ENCODE measurements at regions not wholly inside any gene's neighbourhood (a gene's known extent, or its start where the extent isn't known, plus 50 kb on each side); places are given as distances from the start of the nearest gene placed in this dataset.
"Not testable (repeated sequence)": the region's sequence is repeated elsewhere in the genome, so short reads cannot be mapped to it uniquely, and the experiment has no call there.

GRCh38 chr12:90695415-90695814 is 259.6 kb downstream of the CCER1 start:
- Mint-ChIP-seq H3K4me1 (no peaks in the 10 kb centered on the region), H3K9me3 (no peaks in the 10 kb centered on the region), H3K36me3 (ENCODE audit: low read depth) (no peaks in the 10 kb centered on the region), H3K27me3 (ENCODE audit: low read depth, poor library complexity) (no peaks in the 10 kb centered on the region), H3K4me3 (no peak overlapping the region), H3K27ac (no peak overlapping the region)
- TF ChIP-seq, protein P1, sequence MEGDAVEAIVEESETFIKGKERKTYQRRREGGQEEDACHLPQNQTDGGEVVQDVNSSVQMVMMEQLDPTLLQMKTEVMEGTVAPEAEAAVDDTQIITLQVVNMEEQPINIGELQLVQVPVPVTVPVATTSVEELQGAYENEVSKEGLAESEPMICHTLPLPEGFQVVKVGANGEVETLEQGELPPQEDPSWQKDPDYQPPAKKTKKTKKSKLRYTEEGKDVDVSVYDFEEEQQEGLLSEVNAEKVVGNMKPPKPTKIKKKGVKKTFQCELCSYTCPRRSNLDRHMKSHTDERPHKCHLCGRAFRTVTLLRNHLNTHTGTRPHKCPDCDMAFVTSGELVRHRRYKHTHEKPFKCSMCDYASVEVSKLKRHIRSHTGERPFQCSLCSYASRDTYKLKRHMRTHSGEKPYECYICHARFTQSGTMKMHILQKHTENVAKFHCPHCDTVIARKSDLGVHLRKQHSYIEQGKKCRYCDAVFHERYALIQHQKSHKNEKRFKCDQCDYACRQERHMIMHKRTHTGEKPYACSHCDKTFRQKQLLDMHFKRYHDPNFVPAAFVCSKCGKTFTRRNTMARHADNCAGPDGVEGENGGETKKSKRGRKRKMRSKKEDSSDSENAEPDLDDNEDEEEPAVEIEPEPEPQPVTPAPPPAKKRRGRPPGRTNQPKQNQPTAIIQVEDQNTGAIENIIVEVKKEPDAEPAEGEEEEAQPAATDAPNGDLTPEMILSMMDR (IDR thresholded peaks at IDR 0.05): no peak
- no peak for DNase-seq

GRCh38 chr12:90690120-90690519 is 264.9 kb downstream of the CCER1 start:
- no peaks in the 10 kb centered on the region for H3K36me3 Mint-ChIP-seq (ENCODE audit: low read depth)
- no peaks in the 10 kb centered on the region for H3K4me1 Mint-ChIP-seq
- H3K27me3 Mint-ChIP-seq (ENCODE audit: low read depth, poor library complexity): no peaks in the 10 kb centered on the region
- H3K4me3 Mint-ChIP-seq: no peak overlapping the region
- no peak for DNase-seq
- TF ChIP-seq, protein P1 (IDR thresholded peaks at IDR 0.05): no peak
- no peak overlapping the region for H3K27ac Mint-ChIP-seq
- H3K9me3 Mint-ChIP-seq: peaks cover 7% of the 10 kb centered on the region

- not testable (repeated sequence) for H3K4me1 Mint-ChIP-seq; H3K27ac Mint-ChIP-seq; H3K9me3 Mint-ChIP-seq; DNase-seq; H3K27me3 Mint-ChIP-seq (ENCODE audit: low read depth, poor library complexity); H3K36me3 Mint-ChIP-seq (ENCODE audit: low read depth); H3K4me3 Mint-ChIP-seq
Measured at GRCh38 chr12:90687682-90688081, 267.3 kb downstream of the CCER1 start.

DNA sequence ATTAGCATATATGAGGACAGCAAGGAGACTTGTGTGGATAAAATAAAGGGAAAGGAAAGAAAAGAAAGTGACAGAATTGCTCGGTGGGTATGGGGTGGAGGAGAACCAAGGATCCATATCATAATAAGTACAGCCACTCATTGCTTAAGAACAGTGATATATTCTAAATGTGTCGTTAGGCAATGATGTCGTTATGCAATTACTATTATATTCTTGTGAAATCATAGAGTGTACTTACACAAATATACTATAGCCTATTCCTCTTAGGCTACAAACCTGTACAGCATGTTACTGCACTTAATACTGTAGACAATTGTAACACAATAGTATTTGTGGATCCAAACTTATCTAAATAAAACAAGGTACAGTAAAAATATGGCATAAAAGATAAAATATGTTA is 271.1 kb downstream of the CCER1 start:
- no peaks in the 10 kb centered on the region for H3K4me1 Mint-ChIP-seq
- H3K9me3 Mint-ChIP-seq: peaks cover 8% of the 10 kb centered on the region
- no peaks in the 10 kb centered on the region for H3K36me3 Mint-ChIP-seq (ENCODE audit: low read depth)

GRCh38 chr12:90682398-90682797 is 272.6 kb downstream of the CCER1 start:
- H3K27ac Mint-ChIP-seq: no peak overlapping the region
- no peak for DNase-seq
- H3K9me3 Mint-ChIP-seq: peaks cover 8% of the 10 kb centered on the region
- H3K4me3 Mint-ChIP-seq: no peak overlapping the region
- TF ChIP-seq, protein P1 (IDR thresholded peaks at IDR 0.05): no peak
- no peaks in the 10 kb centered on the region for H3K4me1 Mint-ChIP-seq
- H3K36me3 Mint-ChIP-seq (ENCODE audit: low read depth): no peaks in the 10 kb centered on the region
- peaks cover 3% of the 10 kb centered on the region for H3K27me3 Mint-ChIP-seq (ENCODE audit: low read depth, poor library complexity)

More for the DNA sequence above, 271.1 kb downstream of the CCER1 start:
- no peak overlapping the region for H3K27ac Mint-ChIP-seq
- H3K4me3 Mint-ChIP-seq: no peak overlapping the region
- H3K27me3 Mint-ChIP-seq (ENCODE audit: low read depth, poor library complexity): no peaks in the 10 kb centered on the region
- no peak for DNase-seq
- TF ChIP-seq, protein P1 (IDR thresholded peaks at IDR 0.05): no peak

DNA sequence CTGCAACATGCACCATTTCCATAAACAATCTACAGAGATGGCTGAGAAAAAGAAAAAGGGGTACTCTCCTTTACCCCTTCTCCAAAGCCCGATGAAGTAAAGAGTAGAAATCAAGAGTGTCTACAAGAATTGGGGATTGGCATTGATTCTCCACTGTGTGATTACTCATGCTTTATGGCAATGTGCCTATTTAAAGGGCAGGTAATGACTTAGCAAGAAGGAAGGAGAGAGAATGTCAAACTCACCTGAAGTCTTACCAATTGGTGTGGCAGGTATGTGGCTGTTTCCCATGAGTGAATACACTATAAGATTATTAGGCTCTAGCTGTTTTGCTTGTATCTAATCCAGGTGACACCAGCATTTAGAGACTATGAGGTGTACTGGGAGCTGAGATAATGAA is 275.3 kb downstream of the CCER1 start:
- no peaks in the 10 kb centered on the region for H3K4me1 Mint-ChIP-seq
- TF ChIP-seq, protein P1 (IDR thresholded peaks at IDR 0.05): no peak
- no peak for DNase-seq
- H3K27me3 Mint-ChIP-seq (ENCODE audit: low read depth, poor library complexity): peaks cover 3% of the 10 kb centered on the region
- no peaks in the 10 kb centered on the region for H3K36me3 Mint-ChIP-seq (ENCODE audit: low read depth)
- no peaks in the 10 kb centered on the region for H3K9me3 Mint-ChIP-seq
- no peak overlapping the region for H3K4me3 Mint-ChIP-seq
- no peak overlapping the region for H3K27ac Mint-ChIP-seq

Data from nephron progenitor cell (in vitro differentiated cells).